ENCODE measurements at regions not wholly inside any gene's neighbourhood (a gene's known extent, or its start where the extent isn't known, plus 50 kb on each side); places are given as distances from the start of the nearest gene placed in this dataset.

DNA sequence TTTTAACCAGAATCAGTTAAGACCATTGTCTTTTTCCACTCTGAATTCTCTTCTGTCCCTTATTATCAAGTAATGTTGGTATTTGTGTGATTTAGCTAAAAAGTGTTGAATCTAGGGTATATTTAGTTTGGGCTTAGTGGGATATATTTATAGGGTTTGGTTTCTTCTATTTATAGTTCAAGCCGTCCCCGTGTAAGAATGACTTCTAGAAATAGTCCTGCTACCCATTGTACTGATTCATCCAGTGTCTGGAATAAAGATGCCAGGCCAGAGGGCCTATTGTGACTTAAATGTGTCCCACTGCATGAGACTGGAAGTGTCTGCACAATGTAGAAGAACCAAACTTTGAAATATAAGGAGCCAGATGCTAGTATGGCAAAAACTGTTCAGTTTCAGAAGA is 364.8 kb downstream of the TNS1 start:
- TF ChIP-seq CTCF (IDR thresholded peaks at IDR 0.05; ENCODE audit: insufficient read depth, low read depth, low read length) (no peak), EZH2 (IDR thresholded peaks at IDR 0.05; ENCODE audit: insufficient read depth, low read length) (no peak)
